ENCODE measurements at regions not wholly inside any gene's neighbourhood (a gene's known extent, or its start where the extent isn't known, plus 50 kb on each side); places are given as distances from the start of the nearest gene placed in this dataset.

GRCh38 chr14:81946375-81946774 lies 412.7 kb upstream of the SEL1L start:
- Histone ChIP-seq H3K4me3 (no peak overlapping the region), H3K36me3 (no peaks in the 10 kb centered on the region), H3K4me1 (ENCODE audit: insufficient read depth) (no peaks in the 10 kb centered on the region), H3K27me3 (no peaks in the 10 kb centered on the region), H3K27ac (no peak overlapping the region), H3K9me3 (no peaks in the 10 kb centered on the region)
- TF ChIP-seq POLR2A (IDR thresholded peaks at IDR 0.05), result no peak
- WGBS, 3 donors, result 71 to 79% (median 78%) methylated on average over 3 of the region's 3 CpGs
- no peak for DNase-seq
- intact Hi-C loops (cut with DNase I), result no loop called here

GRCh38 chr14:81946834-81947798 lies 413.5 kb upstream of the SEL1L start:
- DNase-seq, result no peak
- H3K4me3 ChIP-seq, result no peak overlapping the region
- TF ChIP-seq POLR2A (IDR thresholded peaks at IDR 0.05) (no peak), EP300 (IDR thresholded peaks at IDR 0.05) (no peak), CTCF (IDR thresholded peaks at IDR 0.05) (no peak)

GRCh38 chr14:81952917-81953316 lies 419.3 kb upstream of the SEL1L start:
- Histone ChIP-seq H3K27me3 (no peaks in the 10 kb centered on the region), H3K36me3 (no peaks in the 10 kb centered on the region), H3K27ac (no peak overlapping the region), H3K9me3 (no peaks in the 10 kb centered on the region), H3K4me3 (no peak overlapping the region), H3K4me1 (ENCODE audit: insufficient read depth) (no peaks in the 10 kb centered on the region)
- intact Hi-C loops (cut with DNase I), result no loop called here
- WGBS, 3 donors, result 78 to 84% (median 78%) methylated on average over 2 of the region's 2 CpGs
- TF ChIP-seq CTCF (IDR thresholded peaks at IDR 0.05) (no peak), POLR2A (IDR thresholded peaks at IDR 0.05) (no peak), EP300 (IDR thresholded peaks at IDR 0.05) (no peak)
- no peak for DNase-seq

More at GRCh38 chr14:81946834-81947798, 413.5 kb upstream of the SEL1L start:
- Histone ChIP-seq H3K4me1 (ENCODE audit: insufficient read depth) (no peaks in the 10 kb centered on the region), H3K27ac (no peak overlapping the region), H3K36me3 (no peaks in the 10 kb centered on the region), H3K27me3 (no peaks in the 10 kb centered on the region), H3K9me3 (no peaks in the 10 kb centered on the region)
- WGBS, 3 donors, result 60 to 66% (median 63%) methylated on average over 8 of the region's 8 CpGs
- intact Hi-C loops (cut with DNase I), result no loop called here

GRCh38 chr14:81953419-81953818 lies 419.8 kb upstream of the SEL1L start:
- Histone ChIP-seq H3K4me1 (ENCODE audit: insufficient read depth) (no peaks in the 10 kb centered on the region), H3K9me3 (no peaks in the 10 kb centered on the region), H3K27ac (no peak overlapping the region), H3K4me3 (no peak overlapping the region), H3K27me3 (no peaks in the 10 kb centered on the region), H3K36me3 (no peaks in the 10 kb centered on the region)
- 78 to 79% (median 78%) methylated on average over 3 of the region's 3 CpGs for WGBS, 3 donors
- no peak for TF ChIP-seq EP300 (IDR thresholded peaks at IDR 0.05)
- no peak for TF ChIP-seq POLR2A (IDR thresholded peaks at IDR 0.05)
- TF ChIP-seq CTCF (IDR thresholded peaks at IDR 0.05), result no peak
- no peak for DNase-seq
- intact Hi-C loops (cut with DNase I), result no loop called here

GRCh38 chr14:81955123-81955522 lies 421.5 kb upstream of the SEL1L start:
- WGBS, 3 donors, result 65 to 73% (median 70%) methylated on average over 1 of the region's 1 CpG
- intact Hi-C loops (cut with DNase I), result no loop called here
- no peak for TF ChIP-seq POLR2A (IDR thresholded peaks at IDR 0.05)
- TF ChIP-seq CTCF (IDR thresholded peaks at IDR 0.05), result no peak
- TF ChIP-seq EP300 (IDR thresholded peaks at IDR 0.05), result no peak
- no peaks in the 10 kb centered on the region for H3K36me3 ChIP-seq
- H3K9me3 ChIP-seq, result no peaks in the 10 kb centered on the region
- DNase-seq, result no peak
- no peak overlapping the region for H3K4me3 ChIP-seq
- H3K4me1 ChIP-seq (ENCODE audit: insufficient read depth), result no peaks in the 10 kb centered on the region
- H3K27ac ChIP-seq, result no peak overlapping the region
- H3K27me3 ChIP-seq, result no peaks in the 10 kb centered on the region

All from ovary (tissue), 7 donors.